Keratinocyte (primary cell): ENCODE measurements at regions not wholly inside any gene's neighbourhood (a gene's known extent, or its start where the extent isn't known, plus 50 kb on each side); places are given as distances from the start of the nearest gene placed in this dataset.

ENCODE experiments used
- CTCF ChIP-seq, 3 experiments: IDR thresholded peaks in 1 of 3; conservative IDR thresholded peaks in 1 of 3; optimal IDR thresholded peaks in 1 of 3; 2 replicates in 2 of 3; 3 replicates in 1 of 3; pipeline versions ENCODE3 to v1.5.1; 2011; ENCODE audit warnings: low read length in 3 of 3, mild to moderate bottlenecking in 3 of 3, moderate library complexity in 2 of 3, control low read depth in 1 of 3, inconsistent platforms in 1 of 3; ENCODE audit not compliant: insufficient read depth in 2 of 3; ENCODE audit errors: extremely low read depth in 1 of 3
- EZH2 ChIP-seq: IDR thresholded peaks from one replicate; pipeline ENCODE4 v1.6.1; 2012; ENCODE audit warnings: inconsistent platforms, mild to moderate bottlenecking, low read length, moderate library complexity

- TF ChIP-seq CTCF (optimal IDR thresholded peaks at IDR 0.05 in 1 of 3, IDR thresholded peaks at IDR 0.05 in 1 of 3, conservative IDR thresholded peaks at IDR 0.05 in 1 of 3; ENCODE audit: extremely low read depth in 1 of 3, insufficient read depth in 2 of 3, low read length in 3 of 3) (no peak), EZH2 (no peak)
Measured at GRCh38 chr4:18611026-18611425, 589.5 kb upstream of the LCORL start.
